DMS79 (cell line): ENCODE measurements at regions not wholly inside any gene's neighbourhood (a gene's known extent, or its start where the extent isn't known, plus 50 kb on each side); places are given as distances from the start of the nearest gene placed in this dataset.

ENCODE experiments used
- DNase-seq: peaks from one replicate; lab custom pipeline; 2025; lab: John Stamatoyannopoulos, UW

DNA sequence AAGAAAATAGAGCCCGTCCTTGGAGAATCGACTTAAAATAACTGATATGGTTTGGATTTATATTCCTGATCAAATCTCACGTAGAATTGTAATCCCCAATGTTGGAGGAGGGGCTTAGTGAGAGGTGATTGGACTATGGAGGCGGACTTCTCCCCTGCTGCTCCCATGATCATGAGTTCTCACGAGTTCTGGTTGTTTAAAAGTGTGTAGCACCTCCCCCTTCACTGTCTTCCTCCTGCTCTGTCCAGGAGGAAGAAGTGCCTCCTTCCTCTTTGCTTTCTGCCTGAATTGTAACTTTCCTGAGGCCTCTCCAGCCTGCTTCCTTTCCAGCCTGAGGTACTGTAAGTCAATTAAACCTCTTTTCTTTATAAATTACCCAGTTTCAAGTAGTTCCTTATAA, 529.2 kb downstream of the HAO1 start:
- DNase-seq = no peak

- no peak for DNase-seq
These were observed 524.8 kb downstream of the HAO1 start for GRCh38 chr20:7415427-7415826.

GRCh38 chr20:7416382-7416781, 523.9 kb downstream of the HAO1 start:
- no peak for DNase-seq

DNA sequence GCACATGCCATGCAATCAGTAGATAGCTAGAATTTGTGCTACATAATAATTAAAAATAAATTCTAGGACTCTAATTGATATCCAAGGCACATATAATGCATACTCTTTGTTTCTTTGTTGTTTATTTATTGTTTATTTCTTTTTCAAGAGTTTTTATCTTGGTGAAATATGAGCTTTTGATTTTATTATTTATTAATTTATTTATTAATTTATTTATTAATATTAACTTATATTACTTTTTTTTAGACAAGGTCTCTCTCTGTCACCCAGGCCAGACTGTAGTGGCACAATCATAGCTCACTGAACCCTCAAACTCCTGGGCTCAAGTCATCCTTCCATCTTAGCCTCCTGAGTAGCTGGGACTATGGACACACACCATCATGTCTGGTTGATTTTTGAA, 519.9 kb downstream of the HAO1 start:
- DNase-seq = no peak

GRCh38 chr20:7426890-7427496, 513.3 kb downstream of the HAO1 start:
- DNase-seq = no peak

DNA sequence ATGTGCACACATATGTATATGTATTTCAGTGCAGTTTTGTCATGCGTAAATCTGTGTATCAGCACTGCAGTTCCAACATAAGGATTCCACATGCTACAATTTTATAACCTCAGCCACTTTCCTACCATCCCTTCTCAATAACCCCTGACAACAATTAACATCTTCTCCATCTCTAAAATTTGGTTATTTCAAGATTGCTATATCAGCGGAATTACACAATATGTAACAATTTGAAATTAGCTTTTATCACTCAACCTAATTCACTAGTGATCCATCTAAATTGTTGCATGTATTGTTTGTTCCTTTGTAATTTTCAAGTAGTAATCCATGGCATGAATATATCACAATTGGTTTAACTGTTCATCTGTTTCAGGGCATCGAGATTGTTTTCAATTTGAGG, 511.3 kb downstream of the HAO1 start:
- DNase-seq = no peak

DNA sequence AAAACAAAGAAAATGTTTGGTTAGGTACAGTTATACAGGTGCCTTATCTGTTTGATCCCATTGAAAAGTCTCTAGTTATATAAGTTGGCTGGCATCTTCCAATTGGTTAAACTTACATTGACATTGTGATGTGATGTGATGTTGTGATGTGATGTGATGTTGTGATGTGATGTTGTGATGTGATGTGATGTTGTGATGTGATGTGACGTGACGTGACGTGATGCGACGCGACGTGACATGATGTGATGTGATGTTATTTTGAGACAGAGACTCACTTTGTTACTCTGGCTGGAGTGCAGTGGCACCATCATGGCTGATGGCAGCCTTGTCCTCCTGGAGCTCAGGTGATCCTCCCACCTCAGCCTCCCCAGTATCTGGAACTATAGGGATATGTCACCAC, 507.6 kb downstream of the HAO1 start:
- DNase-seq = no peak

DNA sequence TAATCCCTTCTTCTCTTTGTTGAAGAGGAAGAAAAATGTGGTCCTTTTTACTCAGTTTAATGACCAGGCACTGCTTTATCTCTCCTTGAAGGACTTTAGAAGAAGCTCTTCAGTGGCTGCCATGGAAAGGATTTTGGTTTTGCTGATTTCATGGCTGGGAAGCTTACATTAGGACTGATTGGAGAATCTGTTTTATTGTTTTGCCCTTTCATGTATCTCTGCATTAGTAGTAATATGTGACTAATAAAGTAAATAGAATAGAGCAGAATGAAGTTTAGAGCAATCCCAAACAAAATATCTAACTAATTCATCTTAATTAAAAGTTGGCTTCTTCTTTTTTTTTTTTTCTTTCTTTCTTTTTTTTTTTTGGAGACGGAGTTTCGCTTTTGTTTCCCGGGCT, 502.9 kb downstream of the HAO1 start:
- no peak for DNase-seq

DNA sequence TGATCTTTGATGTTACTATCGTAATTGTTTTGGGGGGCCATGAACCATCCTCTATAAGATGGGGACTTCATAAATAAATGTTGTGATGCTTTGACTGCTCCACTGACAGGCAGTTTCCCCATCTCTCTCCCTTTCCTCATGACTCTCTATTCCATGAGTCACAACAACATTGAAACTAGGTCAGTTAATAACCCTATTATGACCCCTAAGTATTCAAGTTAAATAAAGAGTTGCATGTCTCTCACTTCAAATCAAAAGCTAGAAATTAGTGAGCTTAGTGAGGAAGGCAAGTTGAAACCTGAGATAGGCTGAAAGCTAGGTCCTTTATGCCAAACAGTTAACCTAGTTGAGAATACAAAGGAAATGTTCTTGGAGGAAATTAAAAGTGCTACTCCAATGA, 491.0 kb downstream of the HAO1 start:
- DNase-seq = no peak

DNA sequence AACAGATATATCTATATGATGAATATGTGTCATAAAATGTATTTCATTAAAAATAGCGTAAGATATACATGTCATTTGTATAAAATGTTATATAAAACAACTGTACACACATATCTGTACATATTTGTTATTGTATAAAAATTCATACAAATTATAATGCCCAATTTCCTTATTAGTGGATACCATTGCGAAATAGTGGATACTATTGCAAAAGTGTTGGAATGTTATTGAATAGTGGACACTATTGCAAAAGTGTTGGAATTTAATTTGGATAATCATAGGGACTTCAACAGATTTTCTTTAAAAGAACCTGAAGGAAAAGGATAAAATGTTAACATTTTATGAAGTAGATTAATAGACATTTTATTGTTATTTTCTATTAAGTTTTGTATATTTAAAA, 487.4 kb downstream of the HAO1 start:
- DNase-seq = no peak

GRCh38 chr20:7454047-7454446, 486.2 kb downstream of the HAO1 start:
- no peak for DNase-seq

- no peak for DNase-seq
These were observed 481.8 kb downstream of the HAO1 start for GRCh38 chr20:7458459-7458858.

GRCh38 chr20:7459083-7459482, 481.2 kb downstream of the HAO1 start:
- no peak for DNase-seq

- no peak for DNase-seq
These were observed 477.0 kb downstream of the HAO1 start for GRCh38 chr20:7463290-7463689.

- no peak for DNase-seq
These were observed 469.3 kb downstream of the HAO1 start for GRCh38 chr20:7470912-7471311.

DNA sequence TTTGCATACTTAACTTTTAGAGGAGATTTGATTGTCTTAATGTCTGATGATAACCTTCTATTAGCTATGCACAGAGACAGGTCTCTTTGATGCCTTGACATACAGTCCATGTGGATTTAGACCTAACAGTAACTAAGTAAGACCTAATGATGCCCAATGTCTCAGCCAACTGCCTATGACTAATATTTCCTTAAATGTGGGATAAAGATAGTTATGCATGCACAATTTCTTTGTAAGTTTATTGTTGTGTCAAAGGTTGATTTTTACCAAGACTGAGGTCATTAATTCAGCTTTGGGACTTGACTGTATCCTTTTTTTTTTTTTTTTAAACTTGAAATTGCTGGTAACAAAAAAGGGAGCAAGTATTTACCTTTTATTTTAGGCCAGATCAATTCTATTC, 450.0 kb downstream of the HAO1 start:
- DNase-seq = no peak

GRCh38 chr20:7492257-7492656, 448.0 kb downstream of the HAO1 start:
- DNase-seq = no peak

DNA sequence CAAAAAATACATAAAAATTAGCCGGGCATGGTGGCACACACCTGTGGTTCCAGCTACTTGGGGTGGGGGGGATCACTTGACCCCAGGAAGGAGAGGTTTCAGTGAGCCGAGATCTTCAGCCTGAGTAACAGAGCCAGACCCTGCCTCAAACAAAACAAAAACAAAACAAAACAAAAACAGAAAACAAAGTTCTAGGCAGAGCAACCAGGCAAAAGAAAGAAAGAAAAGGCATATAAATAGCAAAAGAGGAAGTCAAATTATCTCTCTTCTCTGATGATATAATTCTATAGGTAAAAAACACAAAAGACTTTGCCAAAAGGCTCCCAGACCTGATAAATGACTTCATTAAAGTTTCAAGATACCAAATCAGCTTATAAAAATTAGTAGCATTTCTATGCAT, 446.9 kb downstream of the HAO1 start:
- DNase-seq = no peak

DNA sequence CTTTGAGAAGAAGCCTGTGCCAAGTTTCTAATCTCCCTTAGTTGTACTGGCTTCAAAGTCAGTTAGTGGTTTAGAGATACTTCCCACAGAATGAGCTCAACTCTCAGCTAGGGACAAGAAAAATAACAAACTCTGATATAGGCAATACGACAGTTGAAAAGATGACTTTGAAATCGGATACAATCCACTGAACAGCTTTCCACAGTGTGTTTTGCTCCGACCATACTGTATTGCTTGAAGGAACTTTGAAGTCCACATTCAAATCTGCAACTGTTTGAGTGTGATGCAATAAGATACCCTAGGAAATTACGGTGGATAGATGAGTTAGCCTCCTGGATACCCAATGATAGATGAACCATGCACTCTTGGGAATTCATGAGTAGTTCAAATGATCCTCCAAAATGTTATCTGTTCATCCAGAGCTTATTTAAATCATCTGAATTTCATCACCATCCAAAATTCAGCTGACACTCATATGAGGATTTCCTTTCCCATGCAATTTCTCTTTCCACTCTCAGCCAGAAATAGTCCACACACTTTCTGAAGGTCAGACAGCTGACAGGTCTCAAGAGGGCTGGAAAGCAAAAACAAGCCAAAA, 443.8 kb downstream of the HAO1 start:
- DNase-seq = no peak

DNA sequence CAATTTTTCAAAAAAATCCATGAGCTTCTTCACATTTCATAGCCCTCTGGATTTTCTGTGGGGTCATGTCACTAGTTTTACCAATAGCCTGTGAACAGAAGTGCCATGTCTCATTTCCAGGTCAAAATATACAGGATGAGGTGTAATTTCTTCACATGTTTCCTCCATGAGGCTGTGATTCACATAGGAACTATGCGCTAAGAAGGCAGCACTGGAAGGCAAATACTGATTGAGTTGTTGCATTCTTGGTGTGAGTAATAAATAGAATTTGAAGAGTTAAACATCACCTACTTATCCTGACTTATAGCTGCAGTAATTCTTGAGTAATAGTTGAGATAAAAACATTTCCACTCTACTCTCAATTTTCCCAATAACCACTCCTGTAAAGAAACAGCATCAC, 442.3 kb downstream of the HAO1 start:
- no peak for DNase-seq

DNA sequence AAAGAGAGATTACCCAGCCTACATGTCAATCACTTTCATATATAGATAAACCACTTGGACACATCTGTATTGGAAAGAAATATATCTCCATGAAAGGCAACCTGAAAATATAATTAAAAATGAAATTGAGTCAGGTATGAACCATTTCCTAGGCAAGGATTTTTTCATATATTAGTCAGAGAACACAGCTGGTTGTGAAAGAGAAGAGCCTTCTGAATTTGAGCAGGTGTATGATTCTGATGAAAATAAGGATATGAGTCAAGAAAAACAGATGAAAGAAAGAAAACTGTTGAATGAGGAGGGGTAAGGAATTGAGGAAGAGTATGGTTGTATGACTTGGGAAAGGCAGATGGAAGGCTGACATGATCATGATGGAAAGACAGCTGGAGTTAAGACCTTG, 441.1 kb downstream of the HAO1 start:
- DNase-seq = no peak

DNA sequence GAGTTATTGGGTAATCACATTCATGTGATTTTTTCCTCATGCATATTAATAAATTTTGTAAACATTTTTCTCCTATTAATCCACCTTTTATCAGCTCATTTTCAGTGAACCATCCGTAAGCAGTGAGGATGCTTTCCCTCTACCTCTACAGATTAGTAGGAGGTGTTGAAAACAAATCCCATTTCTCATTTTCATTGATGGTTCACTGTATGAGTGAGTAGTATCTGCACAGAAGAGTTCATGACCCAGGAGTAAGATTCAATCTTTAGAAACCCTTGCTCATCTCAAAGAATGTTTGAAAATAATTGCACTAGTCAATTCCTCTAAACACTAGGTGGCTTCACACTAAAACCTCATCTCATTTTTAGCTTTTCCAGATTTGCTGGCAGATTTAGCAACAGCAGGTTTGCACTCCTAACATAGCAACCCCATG, 440.0 kb downstream of the HAO1 start:
- DNase-seq = no peak

- no peak for DNase-seq
These were observed 436.8 kb downstream of the HAO1 start for GRCh38 chr20:7503501-7503900.

- DNase-seq = no peak
These were observed 435.0 kb downstream of the HAO1 start for GRCh38 chr20:7505152-7505834.
